ENCODE measurements at regions not wholly inside any gene's neighbourhood (a gene's known extent, or its start where the extent isn't known, plus 50 kb on each side); places are given as distances from the start of the nearest gene placed in this dataset.

DNA sequence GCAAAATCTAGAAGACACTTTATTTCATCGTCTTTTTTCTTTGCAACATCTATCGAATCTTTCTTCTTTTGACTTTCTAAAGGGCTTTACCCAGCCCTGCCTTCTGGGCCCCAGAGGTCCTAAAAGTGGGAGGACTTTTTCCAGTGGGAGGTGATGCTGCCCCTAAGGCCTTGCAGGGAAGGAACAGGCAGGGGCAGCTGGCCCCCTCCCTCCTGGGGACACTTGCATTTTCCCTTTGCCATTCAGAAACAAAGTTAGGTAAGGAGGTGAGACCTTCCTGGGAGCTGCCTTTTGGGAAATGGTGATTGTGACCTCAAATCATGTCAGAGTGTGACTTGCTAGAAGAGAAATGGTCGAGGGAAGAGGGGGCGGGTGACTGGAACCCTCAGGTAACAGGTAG, 132.7 kb downstream of the GLI2 start:
- intact Hi-C loops (cut with micrococcal nuclease; ENCODE audit: unreplicated experiment): no loop called here

DNA sequence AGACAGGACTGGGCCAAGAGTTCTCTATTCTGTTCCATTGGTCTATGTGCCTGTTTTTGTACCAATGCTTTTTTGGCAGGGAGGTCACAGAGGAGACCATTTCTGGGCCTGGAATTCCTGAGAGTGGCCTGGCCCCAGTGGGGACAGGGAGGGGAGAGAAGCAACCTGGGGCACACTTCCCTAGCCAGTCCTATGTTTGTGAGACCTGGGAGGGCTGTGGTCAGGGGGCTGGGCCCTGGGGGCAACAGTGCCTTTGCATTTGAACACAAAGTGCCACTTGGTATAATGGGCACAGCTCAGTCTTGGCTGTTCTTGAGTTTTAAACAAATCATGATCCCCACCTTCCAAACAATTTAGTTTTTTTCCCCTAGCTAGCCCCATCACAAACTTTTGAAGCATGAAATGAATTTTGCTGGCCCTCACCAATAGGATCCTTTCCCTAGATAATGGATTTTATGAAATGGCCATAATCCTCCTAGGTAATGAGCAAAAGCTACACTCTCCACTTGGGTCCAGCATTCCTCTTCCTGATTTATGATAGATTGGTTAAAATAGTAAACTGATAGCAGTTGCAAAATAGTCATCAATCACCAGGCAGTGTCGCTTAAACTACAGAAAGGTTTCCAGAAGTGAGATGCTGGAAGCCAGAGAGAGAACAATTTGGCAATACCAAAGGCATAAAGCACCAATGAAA, 133.5 kb downstream of the GLI2 start:
- Histone ChIP-seq H3K9ac (ENCODE audit: insufficient read depth, low read depth, low read length) (no peak overlapping the region), H3K4me3 (replicated peaks in 1 of 3; ENCODE audit: insufficient read depth in 1 of 3, low read depth in 2 of 3, low read length in 3 of 3) (no peak overlapping the region), H2AFZ (ENCODE audit: low read length) (no peak overlapping the region), H3K27me3 (ENCODE audit: control insufficient read depth in 1 of 2, insufficient read depth in 2 of 2, low read length in 2 of 2) (peaks cover 18 to 91% of the 10 kb centered on the region in 2 experiments; a peak in 4 of 5 replicates), H3K27ac (ENCODE audit: extremely low read length, insufficient read depth, low read length) (no peak overlapping the region), H3K36me3 (replicated peaks in 1 of 2; ENCODE audit: control insufficient read depth in 1 of 2, insufficient read depth in 2 of 2, low read length in 2 of 2) (no peaks in the 10 kb centered on the region), H4K20me1 (ENCODE audit: insufficient read depth, low read length) (0 out of 2 replicates have a peak, but pooled peaks cover 4% of the 10 kb centered on the region), H3K79me2 (ENCODE audit: insufficient read depth, low read length) (no peaks in the 10 kb centered on the region), H3K4me1 (ENCODE audit: insufficient read depth, low read length) (no peaks in the 10 kb centered on the region), H3K4me2 (ENCODE audit: low read depth, low read length) (no peak overlapping the region), H3K9me3 (ENCODE audit: low read length) (no peaks in the 10 kb centered on the region)
- in situ Hi-C loops (cut with HindIII; ENCODE audit: extremely low pct_ligation_motif_present, low pct_unique_long_range_greater_than_20kb): no loop called here
- intact Hi-C loops (cut with micrococcal nuclease; ENCODE audit: unreplicated experiment): no loop called here
- BruUV-seq (replicated peaks): no TSS peak
- CTCF ChIA-PET (ENCODE audit: low intra/inter-chr PET ratio, low total read pairs): no interaction called here
- POLR2A ChIA-PET: no interaction called here
- FAIRE-seq: no peak
- ATAC-seq: no peak
- 8% methylated on average over 1 of the region's 1 CpG for WGBS (ENCODE audit: low lambda C conversion rate)
- DNase-seq (ENCODE audit: low spot score): no peak
- TF ChIP-seq HNRNPL (IDR thresholded peaks at IDR 0.05; ENCODE audit: low read depth, low read length) (no peak), HDAC1 (CRISPR knock-in tag; IDR thresholded peaks at IDR 0.05) (no peak), ZNF781 (CRISPR knock-in tag; IDR thresholded peaks at IDR 0.05; ENCODE audit: borderline replicate concordance, not compliant biosample characterization) (no peak), ZNF354B (CRISPR knock-in tag; IDR thresholded peaks at IDR 0.05) (no peak)
- TF ChIP-seq, protein P1, sequence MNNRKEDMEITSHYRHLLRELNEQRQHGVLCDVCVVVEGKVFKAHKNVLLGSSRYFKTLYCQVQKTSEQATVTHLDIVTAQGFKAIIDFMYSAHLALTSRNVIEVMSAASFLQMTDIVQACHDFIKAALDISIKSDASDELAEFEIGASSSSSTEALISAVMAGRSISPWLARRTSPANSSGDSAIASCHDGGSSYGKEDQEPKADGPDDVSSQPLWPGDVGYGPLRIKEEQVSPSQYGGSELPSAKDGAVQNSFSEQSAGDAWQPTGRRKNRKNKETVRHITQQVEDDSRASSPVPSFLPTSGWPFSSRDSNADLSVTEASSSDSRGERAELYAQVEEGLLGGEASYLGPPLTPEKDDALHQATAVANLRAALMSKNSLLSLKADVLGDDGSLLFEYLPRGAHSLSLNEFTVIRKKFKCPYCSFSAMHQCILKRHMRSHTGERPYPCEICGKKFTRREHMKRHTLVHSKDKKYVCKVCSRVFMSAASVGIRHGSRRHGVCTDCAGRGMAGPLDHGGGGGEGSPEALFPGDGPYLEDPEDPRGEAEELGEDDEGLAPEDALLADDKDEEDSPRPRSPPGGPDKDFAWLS (CRISPR knock-in tag; IDR thresholded peaks at IDR 0.05; ENCODE audit: borderline replicate concordance): no peak
- TF ChIP-seq, protein P2, sequence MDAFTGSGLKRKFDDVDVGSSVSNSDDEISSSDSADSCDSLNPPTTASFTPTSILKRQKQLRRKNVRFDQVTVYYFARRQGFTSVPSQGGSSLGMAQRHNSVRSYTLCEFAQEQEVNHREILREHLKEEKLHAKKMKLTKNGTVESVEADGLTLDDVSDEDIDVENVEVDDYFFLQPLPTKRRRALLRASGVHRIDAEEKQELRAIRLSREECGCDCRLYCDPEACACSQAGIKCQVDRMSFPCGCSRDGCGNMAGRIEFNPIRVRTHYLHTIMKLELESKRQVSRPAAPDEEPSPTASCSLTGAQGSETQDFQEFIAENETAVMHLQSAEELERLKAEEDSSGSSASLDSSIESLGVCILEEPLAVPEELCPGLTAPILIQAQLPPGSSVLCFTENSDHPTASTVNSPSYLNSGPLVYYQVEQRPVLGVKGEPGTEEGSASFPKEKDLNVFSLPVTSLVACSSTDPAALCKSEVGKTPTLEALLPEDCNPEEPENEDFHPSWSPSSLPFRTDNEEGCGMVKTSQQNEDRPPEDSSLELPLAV (CRISPR knock-in tag; conservative IDR thresholded peaks at IDR 0.05; ENCODE audit: low read depth): no peak

More for the DNA sequence above, 132.7 kb downstream of the GLI2 start:
- H2AFZ ChIP-seq (ENCODE audit: low read length): no peak overlapping the region
- no TSS peak for BruUV-seq (replicated peaks)
- H3K9me3 ChIP-seq (ENCODE audit: low read length): no peaks in the 10 kb centered on the region
- DNase-seq (ENCODE audit: low spot score) (no peak), FAIRE-seq (no peak), ATAC-seq (no peak)
- POLR2A ChIA-PET: no interaction called here
- H3K4me1 ChIP-seq (ENCODE audit: insufficient read depth, low read length): no peaks in the 10 kb centered on the region
- no peak overlapping the region for H3K9ac ChIP-seq (ENCODE audit: insufficient read depth, low read depth, low read length)
- no peak overlapping the region for H3K4me2 ChIP-seq (ENCODE audit: low read depth, low read length)
- 31% methylated on average over 4 of the region's 4 CpGs for WGBS (ENCODE audit: low lambda C conversion rate)
- no peak overlapping the region for H3K4me3 ChIP-seq (replicated peaks in 1 of 3; ENCODE audit: insufficient read depth in 1 of 3, low read depth in 2 of 3, low read length in 3 of 3)
- H3K27me3 ChIP-seq (ENCODE audit: control insufficient read depth in 1 of 2, insufficient read depth in 2 of 2, low read length in 2 of 2): peaks cover 14 to 86% of the 10 kb centered on the region in 2 experiments; a peak in 4 of 5 replicates
- TF ChIP-seq HDAC6 (IDR thresholded peaks at IDR 0.05; ENCODE audit: low read depth, low read length): no peak
- no peak for TF ChIP-seq RBAK (CRISPR knock-in tag; IDR thresholded peaks at IDR 0.05)
- TF ChIP-seq ZNF781 (CRISPR knock-in tag; IDR thresholded peaks at IDR 0.05; ENCODE audit: borderline replicate concordance, not compliant biosample characterization): no peak
- TF ChIP-seq NFATC3 (CRISPR knock-in tag; IDR thresholded peaks at IDR 0.05): no peak
- no peak for TF ChIP-seq ZNF550 (CRISPR knock-in tag; IDR thresholded peaks at IDR 0.05; ENCODE audit: borderline replicate concordance)
- no peak for TF ChIP-seq ZNF143 (CRISPR knock-in tag; IDR thresholded peaks at IDR 0.05)
- TF ChIP-seq, protein P3, sequence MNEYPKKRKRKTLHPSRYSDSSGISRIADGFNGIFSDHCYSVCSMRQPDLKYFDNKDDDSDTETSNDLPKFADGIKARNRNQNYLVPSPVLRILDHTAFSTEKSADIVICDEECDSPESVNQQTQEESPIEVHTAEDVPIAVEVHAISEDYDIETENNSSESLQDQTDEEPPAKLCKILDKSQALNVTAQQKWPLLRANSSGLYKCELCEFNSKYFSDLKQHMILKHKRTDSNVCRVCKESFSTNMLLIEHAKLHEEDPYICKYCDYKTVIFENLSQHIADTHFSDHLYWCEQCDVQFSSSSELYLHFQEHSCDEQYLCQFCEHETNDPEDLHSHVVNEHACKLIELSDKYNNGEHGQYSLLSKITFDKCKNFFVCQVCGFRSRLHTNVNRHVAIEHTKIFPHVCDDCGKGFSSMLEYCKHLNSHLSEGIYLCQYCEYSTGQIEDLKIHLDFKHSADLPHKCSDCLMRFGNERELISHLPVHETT (CRISPR knock-in tag; conservative IDR thresholded peaks at IDR 0.05): no peak
- TF ChIP-seq, protein P4, sequence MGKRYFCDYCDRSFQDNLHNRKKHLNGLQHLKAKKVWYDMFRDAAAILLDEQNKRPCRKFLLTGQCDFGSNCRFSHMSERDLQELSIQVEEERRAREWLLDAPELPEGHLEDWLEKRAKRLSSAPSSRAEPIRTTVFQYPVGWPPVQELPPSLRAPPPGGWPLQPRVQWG (CRISPR knock-in tag; IDR thresholded peaks at IDR 0.05; ENCODE audit: borderline replicate concordance, low read depth): no peak
- no peak for TF ChIP-seq MED1 (CRISPR knock-in tag; IDR thresholded peaks at IDR 0.05)
- H3K79me2 ChIP-seq (ENCODE audit: insufficient read depth, low read length): no peaks in the 10 kb centered on the region
- CTCF ChIA-PET (ENCODE audit: low intra/inter-chr PET ratio, low total read pairs): no interaction called here
- no peaks in the 10 kb centered on the region; the same call in 1 of the 2 replicates for H4K20me1 ChIP-seq (ENCODE audit: insufficient read depth, low read length)
- no peak overlapping the region for H3K27ac ChIP-seq (ENCODE audit: extremely low read length, insufficient read depth, low read length)
- H3K36me3 ChIP-seq (replicated peaks in 1 of 2; ENCODE audit: control insufficient read depth in 1 of 2, insufficient read depth in 2 of 2, low read length in 2 of 2): no peaks in the 10 kb centered on the region
- in situ Hi-C loops (cut with HindIII; ENCODE audit: extremely low pct_ligation_motif_present, low pct_unique_long_range_greater_than_20kb): no loop called here

All from HepG2 (cell line).